Colonic mucosa (tissue), 4 donors: ENCODE measurements at regions not wholly inside any gene's neighbourhood (a gene's known extent, or its start where the extent isn't known, plus 50 kb on each side); places are given as distances from the start of the nearest gene placed in this dataset.

ENCODE experiments used
- DNase-seq: peaks from one replicate; pipeline ENCODE4 v3.0.0-alpha.2; 2020
- H3K27ac ChIP-seq: fragments of 200-600 bp; one replicate; pipeline ENCODE4 v1.8.0; 2021
- H3K27me3 ChIP-seq: fragments of 200-600 bp; one replicate; pipeline ENCODE4 v1.8.0; 2021
- H3K36me3 ChIP-seq: fragments of 200-600 bp; one replicate; pipeline ENCODE4 v1.8.0; 2021
- H3K4me1 ChIP-seq: fragments of 200-600 bp; one replicate; pipeline ENCODE4 v1.8.0; 2021; ENCODE audit warnings: mild to moderate bottlenecking
- H3K4me3 ChIP-seq: fragments of 200-600 bp; one replicate; pipeline ENCODE4 v1.8.0; 2021
- H3K9ac ChIP-seq, 2 donors: one replicate each; pipeline ENCODE4 v1.7.0; 2013; ENCODE audit warnings: control low read depth in 2 of 2, low read depth in 2 of 2, low read length in 2 of 2
- H3K9me3 ChIP-seq: fragments of 200-600 bp; one replicate; pipeline ENCODE4 v1.8.0; 2021
- intact Hi-C: fragments of 100-400 bp; cut with DNase I; formaldehyde crosslinking; loops from one replicate; pipeline ENCODE4 v1.14.1; 2022
- TF ChIP-seq, protein P1 (sequence below): fragments of 200-600 bp; IDR thresholded peaks from one replicate; pipeline ENCODE4 v1.8.0; 2022; ENCODE audit warnings: antibody characterized with exemption, mild to moderate bottlenecking
- donor health status: healthy.
- donor health status: DM: no; HTN: no; CAD: no.
- donor health status: DM: no; HTN: no; CAD: no.

DNA sequence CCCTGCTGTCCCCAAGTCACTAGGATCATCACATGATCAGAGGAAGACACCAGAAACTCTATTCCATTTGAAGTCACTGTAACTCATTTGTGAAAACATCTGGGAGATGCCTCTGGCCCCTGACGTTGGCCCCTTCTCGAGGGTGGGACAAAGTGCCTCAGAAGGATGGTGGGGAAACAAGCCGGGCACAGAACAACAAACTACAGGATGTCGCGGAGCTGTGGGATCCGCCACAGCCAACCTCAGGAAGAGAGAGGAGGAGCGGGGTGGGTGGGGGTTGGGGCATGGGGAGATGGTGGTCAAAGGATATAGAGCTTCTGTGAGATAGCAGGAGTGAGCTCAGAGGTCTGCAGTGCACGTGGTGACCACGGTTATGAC is 265.6 kb upstream of the TCERG1L start:
- H3K9ac ChIP-seq = no peak overlapping the region
- peak; percentile 3 for DNase-seq
- TF ChIP-seq, protein P1, sequence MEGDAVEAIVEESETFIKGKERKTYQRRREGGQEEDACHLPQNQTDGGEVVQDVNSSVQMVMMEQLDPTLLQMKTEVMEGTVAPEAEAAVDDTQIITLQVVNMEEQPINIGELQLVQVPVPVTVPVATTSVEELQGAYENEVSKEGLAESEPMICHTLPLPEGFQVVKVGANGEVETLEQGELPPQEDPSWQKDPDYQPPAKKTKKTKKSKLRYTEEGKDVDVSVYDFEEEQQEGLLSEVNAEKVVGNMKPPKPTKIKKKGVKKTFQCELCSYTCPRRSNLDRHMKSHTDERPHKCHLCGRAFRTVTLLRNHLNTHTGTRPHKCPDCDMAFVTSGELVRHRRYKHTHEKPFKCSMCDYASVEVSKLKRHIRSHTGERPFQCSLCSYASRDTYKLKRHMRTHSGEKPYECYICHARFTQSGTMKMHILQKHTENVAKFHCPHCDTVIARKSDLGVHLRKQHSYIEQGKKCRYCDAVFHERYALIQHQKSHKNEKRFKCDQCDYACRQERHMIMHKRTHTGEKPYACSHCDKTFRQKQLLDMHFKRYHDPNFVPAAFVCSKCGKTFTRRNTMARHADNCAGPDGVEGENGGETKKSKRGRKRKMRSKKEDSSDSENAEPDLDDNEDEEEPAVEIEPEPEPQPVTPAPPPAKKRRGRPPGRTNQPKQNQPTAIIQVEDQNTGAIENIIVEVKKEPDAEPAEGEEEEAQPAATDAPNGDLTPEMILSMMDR = no peak
- no peaks in the 10 kb centered on the region for H3K9me3 ChIP-seq
- no peak overlapping the region for H3K4me3 ChIP-seq
- H3K27me3 ChIP-seq = no peaks in the 10 kb centered on the region
- H3K27ac ChIP-seq = no peak overlapping the region
- intact Hi-C loops = no loop called here
- no peaks in the 10 kb centered on the region for H3K36me3 ChIP-seq
- no peaks in the 10 kb centered on the region for H3K4me1 ChIP-seq

DNA sequence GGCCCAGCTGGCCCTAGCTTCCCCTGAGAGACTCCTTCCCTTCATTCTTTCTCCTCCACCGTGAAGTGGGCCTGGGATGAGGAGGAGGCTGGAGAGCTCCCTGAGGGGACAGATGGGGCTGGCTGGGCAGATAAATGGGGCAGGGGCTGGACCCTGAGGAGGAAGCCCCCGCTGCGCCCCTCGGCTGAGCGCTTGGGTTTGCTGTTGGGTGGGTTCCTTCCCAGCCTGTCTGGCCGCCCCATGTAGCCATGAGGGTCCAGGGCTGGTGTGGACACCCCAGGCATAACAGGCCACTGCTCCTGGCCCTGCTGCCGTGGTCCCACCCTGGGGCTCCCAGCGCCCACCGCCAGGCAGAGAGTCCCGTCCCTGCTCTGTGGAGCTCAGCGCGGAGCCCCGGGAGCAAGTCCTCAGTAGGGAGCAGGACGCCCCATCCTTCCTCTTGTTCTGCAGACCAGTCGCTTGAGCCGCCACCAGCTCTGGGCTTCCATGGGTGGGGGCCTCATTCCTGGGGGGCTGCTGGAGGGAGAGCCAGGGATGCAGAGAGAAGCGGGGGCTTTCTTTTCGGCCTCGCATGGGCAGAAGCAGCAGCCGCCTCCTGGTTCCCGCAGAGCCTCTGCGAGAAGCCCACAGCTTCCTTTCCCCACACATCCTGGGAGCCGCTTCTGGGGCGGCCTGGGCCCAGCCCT is 266.4 kb upstream of the TCERG1L start:
- H3K27me3 ChIP-seq = no peaks in the 10 kb centered on the region
- TF ChIP-seq, protein P1 = no peak
- no peak overlapping the region for H3K9ac ChIP-seq
- no peaks in the 10 kb centered on the region for H3K36me3 ChIP-seq
- H3K4me1 ChIP-seq = no peaks in the 10 kb centered on the region
- no peak overlapping the region for H3K4me3 ChIP-seq
- no peaks in the 10 kb centered on the region for H3K9me3 ChIP-seq
- intact Hi-C loops = no loop called here
- H3K27ac ChIP-seq = no peak overlapping the region
- DNase-seq = peak; percentile 10

DNA sequence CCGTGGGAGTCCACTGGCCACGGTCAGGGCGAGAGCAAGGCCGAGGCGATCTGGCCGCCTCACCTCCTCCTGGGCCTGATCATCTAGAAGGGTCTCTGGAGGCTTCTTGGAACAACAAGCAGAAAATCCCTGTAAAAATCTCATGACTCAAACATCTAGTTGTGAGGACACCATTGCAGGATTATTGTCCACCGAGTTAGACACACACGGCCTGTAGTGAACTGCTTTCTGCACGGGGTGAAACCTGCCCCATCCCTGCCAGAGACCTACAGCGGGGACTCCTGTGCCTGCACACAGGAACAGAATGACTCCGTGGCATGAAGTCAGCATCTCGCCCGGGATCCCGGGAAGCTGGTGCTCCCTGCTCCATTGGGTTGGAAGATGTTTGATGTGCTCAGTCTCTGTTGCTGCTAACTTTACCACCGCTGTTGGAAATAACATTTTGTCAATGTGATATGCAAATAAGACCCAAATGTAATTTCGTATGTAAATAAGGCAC is 267.0 kb upstream of the TCERG1L start:
- DNase-seq = peak; percentile 3
- Histone ChIP-seq H3K9me3 (no peaks in the 10 kb centered on the region), H3K27ac (no peak overlapping the region), H3K9ac (no peak overlapping the region), H3K27me3 (no peaks in the 10 kb centered on the region), H3K4me3 (no peak overlapping the region), H3K36me3 (no peaks in the 10 kb centered on the region), H3K4me1 (no peaks in the 10 kb centered on the region)
- intact Hi-C loops = no loop called here
- TF ChIP-seq, protein P1 = no peak

DNA sequence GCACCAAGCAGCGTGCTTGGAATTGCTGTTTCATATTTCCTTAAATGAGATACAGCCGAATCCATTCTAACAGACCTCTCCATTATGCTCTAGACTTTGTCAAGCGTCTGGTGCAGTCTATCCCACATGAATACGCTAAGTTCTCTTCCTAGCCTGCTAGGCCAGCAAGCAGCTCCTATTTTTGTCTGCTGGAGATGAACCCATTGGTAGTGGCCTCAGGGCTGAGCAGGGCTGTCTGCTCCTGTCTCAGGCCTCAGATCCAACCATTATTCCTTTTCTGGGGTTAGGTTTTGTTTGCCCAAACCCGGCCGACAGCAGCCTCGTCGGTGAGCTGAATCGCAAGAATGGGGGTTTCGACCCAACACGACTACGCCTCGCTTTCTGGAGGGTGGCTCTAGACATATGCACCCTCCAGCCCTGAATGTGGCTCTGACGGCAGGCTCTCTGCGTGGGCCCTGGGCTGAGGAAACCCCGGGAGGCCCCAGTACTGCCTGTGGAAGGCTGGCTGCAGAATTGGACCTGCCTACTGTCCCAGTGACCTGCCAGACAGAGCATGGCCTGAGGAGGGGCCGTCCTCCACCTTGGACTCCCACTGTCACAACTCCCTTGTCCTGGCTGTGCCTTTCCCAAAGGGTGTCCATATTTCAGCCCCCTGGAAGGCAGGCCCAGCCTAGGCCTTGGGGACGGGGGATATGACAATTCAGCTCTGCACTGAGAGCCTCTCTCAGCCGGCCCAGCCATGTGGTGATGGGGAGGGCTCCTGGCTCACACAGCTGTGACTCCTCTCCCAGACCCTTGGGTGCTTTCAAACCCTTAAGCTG is 267.9 kb upstream of the TCERG1L start:
- H3K27me3 ChIP-seq = no peaks in the 10 kb centered on the region
- peak; percentile 8 for DNase-seq
- no peak overlapping the region for H3K27ac ChIP-seq
- H3K36me3 ChIP-seq = no peaks in the 10 kb centered on the region
- no peak overlapping the region for H3K9ac ChIP-seq
- H3K4me3 ChIP-seq = no peak overlapping the region
- H3K9me3 ChIP-seq = no peaks in the 10 kb centered on the region
- TF ChIP-seq, protein P1 = no peak
- intact Hi-C loops = no loop called here
- H3K4me1 ChIP-seq = no peaks in the 10 kb centered on the region

DNA sequence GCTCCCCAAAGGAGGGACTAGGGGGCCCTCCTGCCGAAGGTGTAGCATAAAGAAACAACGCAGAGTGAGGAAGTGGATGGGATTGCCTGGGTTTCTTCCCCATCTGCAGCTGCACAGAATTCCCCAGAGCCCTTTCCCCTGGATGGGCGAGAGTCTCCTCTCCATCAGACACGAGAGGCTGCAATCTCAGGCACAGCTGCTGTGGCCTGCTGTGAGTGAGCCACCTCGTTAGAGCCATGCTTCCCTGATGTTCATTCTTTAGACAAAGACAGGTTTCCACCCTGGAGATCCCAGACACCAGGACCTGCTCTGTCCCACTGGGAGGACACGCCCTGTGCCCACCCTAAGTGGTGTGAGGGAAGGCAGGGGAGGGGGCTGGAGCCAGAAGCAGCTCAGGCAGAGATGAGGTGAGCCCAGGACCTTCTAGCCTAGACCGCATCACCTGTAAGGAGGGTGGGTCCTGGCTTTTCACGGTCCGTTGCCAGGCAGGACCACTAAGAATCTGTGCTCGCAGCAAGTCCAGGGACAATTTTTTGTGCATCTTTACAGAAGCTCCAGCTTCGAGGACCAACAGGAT is 268.6 kb upstream of the TCERG1L start:
- Histone ChIP-seq H3K4me3 (no peak overlapping the region), H3K27ac (no peak overlapping the region), H3K27me3 (no peaks in the 10 kb centered on the region), H3K9ac (no peak overlapping the region), H3K9me3 (no peaks in the 10 kb centered on the region), H3K36me3 (no peaks in the 10 kb centered on the region), H3K4me1 (no peaks in the 10 kb centered on the region)
- TF ChIP-seq, protein P1 = no peak
- peak; percentile 7 for DNase-seq
- intact Hi-C loops = no loop called here
